ENCODE measurements at regions not wholly inside any gene's neighbourhood (a gene's known extent, or its start where the extent isn't known, plus 50 kb on each side); places are given as distances from the start of the nearest gene placed in this dataset.
"Not testable (repeated sequence)": the region's sequence is repeated elsewhere in the genome, so short reads cannot be mapped to it uniquely, and the experiment has no call there.

- Histone ChIP-seq H3K4me3 (no peak overlapping the region), H3K27ac (no peak overlapping the region)
Observed at GRCh38 chr9:102519423-102519822, 475.7 kb upstream of the CYLC2 start.

- Histone ChIP-seq H3K4me3 (no peak overlapping the region), H3K27ac (no peak overlapping the region)
Observed at GRCh38 chr9:102518324-102518723, 476.8 kb upstream of the CYLC2 start.

GRCh38 chr9:102514541-102514940, 480.6 kb upstream of the CYLC2 start:
- Histone ChIP-seq H3K27ac (no peak overlapping the region), H3K4me3 (no peak overlapping the region)

- Histone ChIP-seq H3K4me3 (no peak overlapping the region), H3K27ac (no peak overlapping the region)
Observed at GRCh38 chr9:102507044-102507687, 488.0 kb upstream of the CYLC2 start.

- Histone ChIP-seq H3K4me3 (no peak overlapping the region), H3K27ac (no peak overlapping the region)
Observed at GRCh38 chr9:102506406-102506805, 488.7 kb upstream of the CYLC2 start.

- H3K27ac ChIP-seq: no peak overlapping the region
Observed at GRCh38 chr9:102499468-102499867, 495.7 kb upstream of the CYLC2 start.

GRCh38 chr9:102497709-102498108, 497.4 kb upstream of the CYLC2 start:
- no peak overlapping the region for H3K4me3 ChIP-seq
- H3K27ac ChIP-seq: no peak overlapping the region

More at GRCh38 chr9:102499468-102499867, 495.7 kb upstream of the CYLC2 start:
- H3K4me3 ChIP-seq: no peak overlapping the region

GRCh38 chr9:102486976-102487375, 508.2 kb upstream of the CYLC2 start:
- not testable (repeated sequence) for H3K4me3 ChIP-seq, H3K27ac ChIP-seq

GRCh38 chr9:102483651-102484050, 511.5 kb upstream of the CYLC2 start:
- Histone ChIP-seq H3K4me3 (no peak overlapping the region), H3K27ac (no peak overlapping the region)

- Histone ChIP-seq H3K4me3 (no peak overlapping the region), H3K27ac (no peak overlapping the region)
Observed at GRCh38 chr9:102482776-102483175, 512.4 kb upstream of the CYLC2 start.

GRCh38 chr9:102479191-102479590, 515.9 kb upstream of the CYLC2 start:
- Histone ChIP-seq H3K4me3 (no peak overlapping the region), H3K27ac (no peak overlapping the region)

GRCh38 chr9:102474357-102474756, 520.8 kb upstream of the CYLC2 start:
- Histone ChIP-seq H3K4me3 (no peak overlapping the region), H3K27ac (no peak overlapping the region)

- not testable (repeated sequence) for H3K4me3 ChIP-seq, H3K27ac ChIP-seq
Observed at GRCh38 chr9:102469430-102469829, 525.7 kb upstream of the CYLC2 start.

- Histone ChIP-seq H3K27ac (no peak overlapping the region), H3K4me3 (no peak overlapping the region)
Observed at GRCh38 chr9:102461156-102461819, 533.8 kb upstream of the CYLC2 start.

GRCh38 chr9:102459828-102460227, 535.3 kb upstream of the CYLC2 start:
- Histone ChIP-seq H3K27ac (no peak overlapping the region), H3K4me3 (no peak overlapping the region)

- no peak overlapping the region for H3K4me3 ChIP-seq
- H3K27ac ChIP-seq: no peak overlapping the region
Observed at GRCh38 chr9:102456562-102456961, 538.6 kb upstream of the CYLC2 start.

- no peak overlapping the region for H3K4me3 ChIP-seq
Observed at GRCh38 chr9:102445906-102446305, 549.2 kb upstream of the CYLC2 start.

GRCh38 chr9:102445181-102445747, 549.9 kb upstream of the CYLC2 start:
- Histone ChIP-seq H3K4me3 (no peak overlapping the region), H3K27ac (no peak overlapping the region)

More at GRCh38 chr9:102445906-102446305, 549.2 kb upstream of the CYLC2 start:
- no peak overlapping the region for H3K27ac ChIP-seq

GRCh38 chr9:102439583-102439982, 555.5 kb upstream of the CYLC2 start:
- H3K4me3 ChIP-seq: no peak overlapping the region
- H3K27ac ChIP-seq: no peak overlapping the region

GRCh38 chr9:102436599-102436998, 558.5 kb upstream of the CYLC2 start:
- H3K27ac ChIP-seq, H3K4me3 ChIP-seq: not testable (repeated sequence)

- no peak overlapping the region for H3K27ac ChIP-seq
- no peak overlapping the region for H3K4me3 ChIP-seq
Observed at GRCh38 chr9:102435427-102435826, 559.7 kb upstream of the CYLC2 start.
